ENCODE measurements at regions not wholly inside any gene's neighbourhood (a gene's known extent, or its start where the extent isn't known, plus 50 kb on each side); places are given as distances from the start of the nearest gene placed in this dataset.
"Not testable (repeated sequence)": the region's sequence is repeated elsewhere in the genome, so short reads cannot be mapped to it uniquely, and the experiment has no call there.

DNA sequence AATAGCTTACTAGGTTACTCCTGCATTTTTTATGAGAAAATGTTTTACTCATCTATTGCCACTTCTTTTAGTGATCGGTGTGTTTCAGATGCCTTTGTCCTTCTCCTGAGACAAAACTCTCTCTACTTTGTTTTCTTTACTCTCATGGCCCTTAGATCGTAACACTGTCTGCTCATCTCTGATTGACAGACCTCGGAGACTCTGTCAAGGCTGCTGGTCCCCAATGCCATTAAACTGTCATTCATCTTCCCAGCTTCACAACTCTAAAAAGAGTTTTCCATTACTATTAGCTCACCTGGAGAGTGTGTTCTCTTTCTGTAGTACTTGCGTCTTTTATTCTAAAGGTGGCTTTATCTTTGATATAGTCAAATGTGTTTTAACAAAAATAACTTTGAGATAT is 765.2 kb downstream of the SLITRK1 start:
- Histone ChIP-seq H3K9ac (ENCODE audit: low read length) (no peak overlapping the region), H3K9me3 (ENCODE audit: low read length) (no peaks in the 10 kb centered on the region), H3K79me2 (ENCODE audit: low read length) (no peaks in the 10 kb centered on the region), H4K20me1 (ENCODE audit: low read length) (no peaks in the 10 kb centered on the region), H3K36me3 (ENCODE audit: low read depth, low read length) (no peaks in the 10 kb centered on the region), H3K27me3 (ENCODE audit: low read length) (no peaks in the 10 kb centered on the region), H3F3A (ENCODE audit: low read length, unreplicated experiment) (no peaks in the 10 kb centered on the region), H3K27ac (ENCODE audit: low read length) (no peak overlapping the region), H3K4me2 (ENCODE audit: low read length) (no peak overlapping the region), H3K4me3 (ENCODE audit: low read length) (no peak overlapping the region), H3K9me2 (replicated peaks; ENCODE audit: low read length) (no peaks in the 10 kb centered on the region), H2AFZ (ENCODE audit: low read length) (no peak overlapping the region), H3K4me1 (ENCODE audit: insufficient read depth, low read length) (no peaks in the 10 kb centered on the region)
- ATAC-seq (no peak), DNase-seq (no peak)
- ChIA-PET POLR2A (ENCODE audit: unreplicated experiment) (no interaction called here), CTCF (no interaction called here)
- intact Hi-C loops (cut with micrococcal nuclease), result no loop called here
- TF ChIP-seq EZH2phosphoT487 (IDR thresholded peaks at IDR 0.05; ENCODE audit: borderline replicate concordance, low read length) (no peak), EZH2 (IDR thresholded peaks at IDR 0.05; ENCODE audit: low read length, unreplicated experiment) (no peak)
- TF ChIP-seq, protein P1, sequence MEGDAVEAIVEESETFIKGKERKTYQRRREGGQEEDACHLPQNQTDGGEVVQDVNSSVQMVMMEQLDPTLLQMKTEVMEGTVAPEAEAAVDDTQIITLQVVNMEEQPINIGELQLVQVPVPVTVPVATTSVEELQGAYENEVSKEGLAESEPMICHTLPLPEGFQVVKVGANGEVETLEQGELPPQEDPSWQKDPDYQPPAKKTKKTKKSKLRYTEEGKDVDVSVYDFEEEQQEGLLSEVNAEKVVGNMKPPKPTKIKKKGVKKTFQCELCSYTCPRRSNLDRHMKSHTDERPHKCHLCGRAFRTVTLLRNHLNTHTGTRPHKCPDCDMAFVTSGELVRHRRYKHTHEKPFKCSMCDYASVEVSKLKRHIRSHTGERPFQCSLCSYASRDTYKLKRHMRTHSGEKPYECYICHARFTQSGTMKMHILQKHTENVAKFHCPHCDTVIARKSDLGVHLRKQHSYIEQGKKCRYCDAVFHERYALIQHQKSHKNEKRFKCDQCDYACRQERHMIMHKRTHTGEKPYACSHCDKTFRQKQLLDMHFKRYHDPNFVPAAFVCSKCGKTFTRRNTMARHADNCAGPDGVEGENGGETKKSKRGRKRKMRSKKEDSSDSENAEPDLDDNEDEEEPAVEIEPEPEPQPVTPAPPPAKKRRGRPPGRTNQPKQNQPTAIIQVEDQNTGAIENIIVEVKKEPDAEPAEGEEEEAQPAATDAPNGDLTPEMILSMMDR (conservative IDR thresholded peaks at IDR 0.05; ENCODE audit: low read depth, low read length), result no peak
- BruUV-seq (replicated peaks), result no TSS peak

DNA sequence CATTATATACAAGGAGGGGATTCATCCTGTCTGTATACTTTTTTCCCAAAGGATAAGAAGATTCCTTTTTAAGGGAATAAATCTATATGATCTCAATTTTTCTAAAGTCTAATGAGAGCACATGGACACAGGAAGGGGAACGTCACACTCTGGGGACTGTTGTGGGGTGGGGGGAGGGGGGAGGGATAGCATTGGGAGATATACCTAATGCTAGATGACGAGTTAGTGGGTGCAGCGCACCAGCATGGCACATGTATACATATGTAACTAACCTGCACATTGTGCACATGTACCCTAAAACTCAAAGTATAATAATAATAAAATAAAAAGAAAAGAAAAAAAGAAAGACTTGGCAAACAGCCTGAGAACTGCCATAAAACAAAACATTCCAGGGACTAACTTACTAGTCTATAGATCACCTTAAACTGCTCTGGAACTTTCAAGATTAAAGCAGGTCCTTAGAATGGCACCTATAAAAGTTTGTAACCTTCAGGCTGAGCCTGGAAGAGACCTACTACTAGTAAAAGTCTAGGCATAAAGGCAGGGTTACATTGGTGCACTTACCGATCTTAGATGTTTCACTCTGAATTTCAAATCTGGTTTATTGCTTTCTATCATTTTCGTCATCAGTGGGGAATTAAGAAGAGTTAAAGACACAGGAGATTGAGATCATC is 780.6 kb downstream of the SLITRK1 start:
- ATAC-seq; H3K4me3 ChIP-seq (ENCODE audit: low read length); H3K9me2 ChIP-seq (replicated peaks; ENCODE audit: low read length); CTCF ChIA-PET; H2AFZ ChIP-seq (ENCODE audit: low read length); intact Hi-C loops (cut with micrococcal nuclease); BruUV-seq (replicated peaks); H3K4me2 ChIP-seq (ENCODE audit: low read length); H3F3A ChIP-seq (ENCODE audit: low read length, unreplicated experiment); DNase-seq; H3K9ac ChIP-seq (ENCODE audit: low read length); H3K9me3 ChIP-seq (ENCODE audit: low read length); H4K20me1 ChIP-seq (ENCODE audit: low read length); H3K79me2 ChIP-seq (ENCODE audit: low read length); H3K27me3 ChIP-seq (ENCODE audit: low read length); POLR2A ChIA-PET (ENCODE audit: unreplicated experiment); H3K27ac ChIP-seq (ENCODE audit: low read length); H3K4me1 ChIP-seq (ENCODE audit: insufficient read depth, low read length); H3K36me3 ChIP-seq (ENCODE audit: low read depth, low read length): not testable (repeated sequence)

DNA sequence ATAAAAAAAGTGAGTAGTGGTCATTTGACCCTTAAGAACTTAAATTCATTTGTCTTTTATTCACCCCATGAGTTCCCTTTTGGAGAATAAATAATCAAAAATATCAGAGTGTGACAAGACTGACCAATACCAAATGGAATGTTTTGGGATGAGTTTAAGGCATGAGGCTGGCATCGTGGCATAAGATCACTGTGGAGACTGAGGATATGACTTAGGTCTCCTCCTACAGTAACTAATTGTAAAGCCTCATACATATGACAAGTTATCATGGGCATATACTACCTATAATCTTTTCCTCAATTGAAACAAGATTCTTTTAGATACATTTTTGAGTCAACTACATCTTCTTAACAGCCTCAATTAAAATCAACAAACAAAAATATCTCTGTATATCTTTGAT is 782.0 kb downstream of the SLITRK1 start:
- no peaks in the 10 kb centered on the region for H3K27me3 ChIP-seq (ENCODE audit: low read length)
- H3K4me3 ChIP-seq (ENCODE audit: low read length), result no peak overlapping the region
- no peak for ATAC-seq
- TF ChIP-seq, protein P1 (conservative IDR thresholded peaks at IDR 0.05; ENCODE audit: low read depth, low read length), result no peak
- TF ChIP-seq EZH2 (IDR thresholded peaks at IDR 0.05; ENCODE audit: low read length, unreplicated experiment), result no peak
- no peak for TF ChIP-seq EZH2phosphoT487 (IDR thresholded peaks at IDR 0.05; ENCODE audit: borderline replicate concordance, low read length)
- no peaks in the 10 kb centered on the region for H4K20me1 ChIP-seq (ENCODE audit: low read length)
- ChIA-PET POLR2A (ENCODE audit: unreplicated experiment) (no interaction called here), CTCF (no interaction called here)
- H3K27ac ChIP-seq (ENCODE audit: low read length), result no peak overlapping the region
- H3K9ac ChIP-seq (ENCODE audit: low read length), result no peak overlapping the region
- H3K9me2 ChIP-seq (replicated peaks; ENCODE audit: low read length), result no peaks in the 10 kb centered on the region
- no peaks in the 10 kb centered on the region for H3K4me1 ChIP-seq (ENCODE audit: insufficient read depth, low read length)
- H3K79me2 ChIP-seq (ENCODE audit: low read length), result no peaks in the 10 kb centered on the region
- intact Hi-C loops (cut with micrococcal nuclease), result no loop called here
- H3K4me2 ChIP-seq (ENCODE audit: low read length), result no peak overlapping the region
- no peaks in the 10 kb centered on the region for H3K36me3 ChIP-seq (ENCODE audit: low read depth, low read length)
- no peak overlapping the region for H2AFZ ChIP-seq (ENCODE audit: low read length)
- no peaks in the 10 kb centered on the region for H3K9me3 ChIP-seq (ENCODE audit: low read length)
- DNase-seq, result no peak
- no peaks in the 10 kb centered on the region for H3F3A ChIP-seq (ENCODE audit: low read length, unreplicated experiment)
- no TSS peak for BruUV-seq (replicated peaks)
